ENCODE measurements at regions not wholly inside any gene's neighbourhood (a gene's known extent, or its start where the extent isn't known, plus 50 kb on each side); places are given as distances from the start of the nearest gene placed in this dataset.
"Not testable (repeated sequence)": the region's sequence is repeated elsewhere in the genome, so short reads cannot be mapped to it uniquely, and the experiment has no call there.

GRCh38 chr17:77556383-77557061, 402.0 kb upstream of the TNRC6C start:
- in situ Hi-C loops (cut with MboI; ENCODE audit: low sequenced_read_pairs, unreplicated experiment), result no loop called here

DNA sequence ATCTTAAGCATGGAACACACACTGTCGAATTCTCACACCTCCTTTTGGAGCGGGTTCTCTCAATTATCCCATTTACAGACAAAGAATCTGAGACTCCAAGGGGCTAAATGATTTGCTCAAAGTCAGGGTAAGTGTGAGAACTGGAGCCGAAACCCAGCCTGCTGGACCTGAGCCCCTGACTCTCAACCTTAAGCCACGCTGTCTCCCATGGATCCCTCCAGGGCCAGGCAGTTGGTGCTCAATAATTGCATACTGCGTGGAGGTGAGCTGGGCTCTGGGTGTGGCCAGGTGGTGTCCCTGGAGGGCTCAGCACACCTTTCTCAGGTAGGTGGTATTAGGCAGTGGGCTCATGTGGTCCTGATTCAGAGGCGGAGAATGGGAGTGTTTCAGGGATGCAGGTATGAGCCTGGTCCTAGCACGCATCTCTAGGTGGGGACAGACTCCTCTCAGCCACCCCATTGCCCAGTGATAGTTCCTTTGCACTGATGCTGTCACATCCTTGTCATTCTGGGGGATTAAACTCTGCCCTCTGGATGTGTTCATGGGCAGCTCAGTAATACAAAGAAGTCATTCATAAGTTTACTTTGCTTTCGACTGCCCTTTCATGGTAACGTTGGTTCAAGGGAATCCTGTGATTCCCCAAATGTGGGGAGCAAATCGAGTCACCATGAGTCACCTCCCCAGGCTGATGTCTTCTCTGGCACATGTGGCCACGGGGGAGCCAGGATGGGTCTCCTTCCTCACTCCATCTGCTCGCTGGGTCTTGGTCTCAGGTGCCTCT, 399.5 kb upstream of the TNRC6C start:
- in situ Hi-C loops (cut with MboI; ENCODE audit: low sequenced_read_pairs, unreplicated experiment), result no loop called here
- DNase-seq (ENCODE audit: low spot score), result no peak
- TF ChIP-seq CTCF (IDR thresholded peaks at IDR 0.05; ENCODE audit: borderline replicate concordance, control extremely low read depth, extremely low read depth, insufficient read depth, missing control alignments), result no peak

More at GRCh38 chr17:77556383-77557061, 402.0 kb upstream of the TNRC6C start:
- no peak for DNase-seq (ENCODE audit: low spot score)
- TF ChIP-seq CTCF (IDR thresholded peaks at IDR 0.05; ENCODE audit: borderline replicate concordance, control extremely low read depth, extremely low read depth, insufficient read depth, missing control alignments), result no peak

- no peak for TF ChIP-seq CTCF (IDR thresholded peaks at IDR 0.05; ENCODE audit: borderline replicate concordance, control extremely low read depth, extremely low read depth, insufficient read depth, missing control alignments)
- no peak for DNase-seq (ENCODE audit: low spot score)
- in situ Hi-C loops (cut with MboI; ENCODE audit: low sequenced_read_pairs, unreplicated experiment), result no loop called here
Measured at GRCh38 chr17:77560381-77560780, 398.1 kb upstream of the TNRC6C start.

- TF ChIP-seq CTCF (IDR thresholded peaks at IDR 0.05; ENCODE audit: borderline replicate concordance, control extremely low read depth, extremely low read depth, insufficient read depth, missing control alignments), result no peak
Measured at GRCh38 chr17:77560841-77561240, 397.7 kb upstream of the TNRC6C start.

DNA sequence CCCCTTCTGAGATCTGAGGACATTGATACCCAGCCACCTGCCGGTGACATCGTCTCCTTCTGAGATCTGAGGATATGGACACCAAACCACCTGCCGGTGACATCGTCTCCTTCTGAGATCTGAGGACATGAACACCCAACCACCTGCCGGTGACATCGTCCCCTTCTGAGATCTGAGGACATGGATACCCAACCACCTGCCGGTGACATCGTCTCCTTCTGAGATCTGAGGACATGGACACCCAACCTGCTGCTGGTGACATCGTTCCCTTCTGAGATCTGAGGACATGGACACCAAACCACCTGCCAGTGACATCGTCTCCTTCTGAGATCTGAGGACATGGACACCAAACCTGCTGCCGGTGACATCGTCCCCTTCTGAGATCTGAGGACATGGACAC, 396.1 kb upstream of the TNRC6C start:
- in situ Hi-C loops (cut with MboI; ENCODE audit: low sequenced_read_pairs, unreplicated experiment), result not testable (repeated sequence)

More at GRCh38 chr17:77560841-77561240, 397.7 kb upstream of the TNRC6C start:
- in situ Hi-C loops (cut with MboI; ENCODE audit: low sequenced_read_pairs, unreplicated experiment), result no loop called here
- no peak for DNase-seq (ENCODE audit: low spot score)

GRCh38 chr17:77563439-77564102, 394.9 kb upstream of the TNRC6C start:
- in situ Hi-C loops (cut with MboI; ENCODE audit: low sequenced_read_pairs, unreplicated experiment), result no loop called here
- no peak for TF ChIP-seq CTCF (IDR thresholded peaks at IDR 0.05; ENCODE audit: borderline replicate concordance, control extremely low read depth, extremely low read depth, insufficient read depth, missing control alignments)
- DNase-seq (ENCODE audit: low spot score), result no peak

More for the DNA sequence above, 396.1 kb upstream of the TNRC6C start:
- not testable (repeated sequence) for DNase-seq (ENCODE audit: low spot score)
